ENCODE measurements at regions not wholly inside any gene's neighbourhood (a gene's known extent, or its start where the extent isn't known, plus 50 kb on each side); places are given as distances from the start of the nearest gene placed in this dataset.

GRCh38 chr4:44914748-44915147 is 188.4 kb upstream of the GNPDA2 start:
- H3K4me1 ChIP-seq (replicated peaks in 1 of 2) = no peaks in the 10 kb centered on the region
- H3K4me3 ChIP-seq = no peak overlapping the region
- DNase-seq = no peak
- H3K36me3 ChIP-seq (replicated peaks in 1 of 2) = no peaks in the 10 kb centered on the region
- TF ChIP-seq POLR2A (IDR thresholded peaks at IDR 0.05) (no peak), CTCF (IDR thresholded peaks at IDR 0.05) (no peak)
- no peaks in the 10 kb centered on the region for H3K27me3 ChIP-seq
- 73 to 91% (median 82%) methylated on average over 2 of the region's 2 CpGs for WGBS, 4 donors
- no peak overlapping the region for H3K27ac ChIP-seq
- no peaks in the 10 kb centered on the region for H3K9me3 ChIP-seq (replicated peaks in 1 of 3)
- intact Hi-C loops (cut with DNase I) = no loop called here

GRCh38 chr4:44914223-44914622 is 187.9 kb upstream of the GNPDA2 start:
- Histone ChIP-seq H3K27me3 (no peaks in the 10 kb centered on the region), H3K36me3 (replicated peaks in 1 of 2) (no peaks in the 10 kb centered on the region), H3K9me3 (replicated peaks in 1 of 3) (no peaks in the 10 kb centered on the region), H3K4me1 (replicated peaks in 1 of 2) (no peaks in the 10 kb centered on the region), H3K4me3 (no peak overlapping the region), H3K27ac (no peak overlapping the region)
- intact Hi-C loops (cut with DNase I) = no loop called here
- WGBS, 4 donors = 90 to 95% (median 93%) methylated on average over 1 of the region's 1 CpG
- no peak for TF ChIP-seq POLR2A (IDR thresholded peaks at IDR 0.05)
- no peak for TF ChIP-seq CTCF (IDR thresholded peaks at IDR 0.05)
- DNase-seq = no peak

GRCh38 chr4:44912980-44913379 is 186.6 kb upstream of the GNPDA2 start:
- 74 to 85% (median 77%) methylated on average over 3 of the region's 3 CpGs for WGBS, 4 donors
- DNase-seq = no peak
- Histone ChIP-seq H3K36me3 (replicated peaks in 1 of 2) (no peaks in the 10 kb centered on the region), H3K4me3 (no peak overlapping the region), H3K9me3 (replicated peaks in 1 of 3) (no peaks in the 10 kb centered on the region), H3K27ac (no peak overlapping the region), H3K27me3 (no peaks in the 10 kb centered on the region), H3K4me1 (replicated peaks in 1 of 2) (no peaks in the 10 kb centered on the region)
- TF ChIP-seq CTCF (IDR thresholded peaks at IDR 0.05) (no peak), POLR2A (IDR thresholded peaks at IDR 0.05) (no peak)
- intact Hi-C loops (cut with DNase I) = no loop called here

- Histone ChIP-seq H3K27ac (no peak overlapping the region), H3K9me3 (replicated peaks in 1 of 3) (no peaks in the 10 kb centered on the region), H3K4me1 (replicated peaks in 1 of 2) (no peaks in the 10 kb centered on the region), H3K36me3 (replicated peaks in 1 of 2) (no peaks in the 10 kb centered on the region), H3K4me3 (no peak overlapping the region), H3K27me3 (no peaks in the 10 kb centered on the region)
- DNase-seq = no peak
- intact Hi-C loops (cut with DNase I) = no loop called here
- TF ChIP-seq POLR2A (IDR thresholded peaks at IDR 0.05) (no peak), CTCF (IDR thresholded peaks at IDR 0.05) (no peak)
- 77 to 90% (median 88%) methylated on average over 1 of the region's 1 CpG for WGBS, 4 donors
Measured at GRCh38 chr4:44908565-44908964, 182.2 kb upstream of the GNPDA2 start.
